H9 (cell line): ENCODE measurements at regions not wholly inside any gene's neighbourhood (a gene's known extent, or its start where the extent isn't known, plus 50 kb on each side); places are given as distances from the start of the nearest gene placed in this dataset.

Source experiments
- DNase-seq: peaks from one replicate; pipeline ENCODE4 v3.0.0-alpha.2; 2017
- H2AFZ ChIP-seq: one replicate; pipeline ENCODE4 v1.6.1; 2013; ENCODE audit warnings: mild to moderate bottlenecking, low read length, control low read depth, moderate library complexity
- H2AK5ac ChIP-seq: 2 replicates; pipeline ENCODE4 v1.6.1; 2013; ENCODE audit warnings: low read length, control low read depth, mixed read lengths; ENCODE audit not compliant: insufficient read length
- H2BK120ac ChIP-seq: one replicate; pipeline ENCODE4 v1.6.1; 2013; ENCODE audit warnings: low read depth, mild to moderate bottlenecking, low read length, control low read depth, inconsistent platforms; ENCODE audit not compliant: poor library complexity, severe bottlenecking
- H2BK12ac ChIP-seq: 2 replicates; pipeline ENCODE4 v1.6.1; 2013; ENCODE audit warnings: low read length, control low read depth, mixed read lengths, low read depth; ENCODE audit not compliant: insufficient read length
- H2BK15ac ChIP-seq: 2 replicates; pipeline ENCODE4 v1.6.1; 2013; ENCODE audit warnings: low read depth, low read length, control low read depth
- H2BK20ac ChIP-seq: one replicate; pipeline ENCODE4 v1.6.1; 2013; ENCODE audit warnings: low read depth, mild to moderate bottlenecking, low read length, control low read depth, inconsistent platforms; ENCODE audit not compliant: poor library complexity, severe bottlenecking
- H2BK5ac ChIP-seq: 2 replicates; pipeline ENCODE4 v1.6.1; 2013; ENCODE audit warnings: low read length, control low read depth, mixed read lengths; ENCODE audit not compliant: insufficient read length
- H3K14ac ChIP-seq: 2 replicates; pipeline ENCODE4 v1.6.1; 2013; ENCODE audit warnings: low read length, control low read depth; ENCODE audit not compliant: insufficient read depth
- H3K18ac ChIP-seq: 2 replicates; pipeline ENCODE4 v1.6.1; 2013; ENCODE audit warnings: low read depth, mild to moderate bottlenecking, mixed read lengths, low read length, control low read depth; ENCODE audit not compliant: insufficient read length
- H3K23ac ChIP-seq: 2 replicates; pipeline ENCODE4 v1.6.1; 2013; ENCODE audit warnings: low read length, control low read depth, mixed read lengths, low read depth; ENCODE audit not compliant: insufficient read length
- H3K23me2 ChIP-seq: 2 replicates; pipeline ENCODE4 v1.6.1; 2013; ENCODE audit warnings: low read depth, mild to moderate bottlenecking, mixed read lengths, low read length, control low read depth; ENCODE audit not compliant: insufficient read length, poor library complexity, severe bottlenecking
- H3K27ac ChIP-seq: 2 replicates; pipeline ENCODE4 v1.5.1; 2013; ENCODE audit warnings: low read length, control low read depth, mixed read lengths, low read depth; ENCODE audit not compliant: insufficient read length
- H3K27me3 ChIP-seq: 2 replicates; pipeline ENCODE4 v1.6.1; 2013; ENCODE audit warnings: low read length, control low read depth, inconsistent platforms; ENCODE audit not compliant: insufficient read depth
- H3K4ac ChIP-seq: 2 replicates; pipeline ENCODE4 v1.6.1; 2013; ENCODE audit warnings: low read depth, mild to moderate bottlenecking, control low read depth, inconsistent platforms, low read length, moderate library complexity
- H3K4me1 ChIP-seq: 2 replicates; pipeline ENCODE4 v1.6.1; 2013; ENCODE audit warnings: low read length, control low read depth, inconsistent platforms; ENCODE audit not compliant: insufficient read depth
- H3K4me2 ChIP-seq: 2 replicates; pipeline ENCODE4 v1.6.1; 2013; ENCODE audit warnings: low read length, control low read depth, mixed read lengths; ENCODE audit not compliant: insufficient read length, insufficient read depth
- H3K56ac ChIP-seq: 2 replicates; pipeline ENCODE4 v1.6.1; 2013; ENCODE audit warnings: low read depth, mild to moderate bottlenecking, mixed read lengths, low read length, control low read depth; ENCODE audit not compliant: insufficient read length
- H3K79me1 ChIP-seq: 2 replicates; pipeline ENCODE4 v1.6.1; 2013; ENCODE audit warnings: low read depth, mild to moderate bottlenecking, moderate library complexity, low read length, control low read depth, inconsistent platforms; ENCODE audit not compliant: insufficient read depth, poor library complexity, severe bottlenecking
- H3K79me2 ChIP-seq: 2 replicates; pipeline ENCODE4 v1.6.1; 2013; ENCODE audit warnings: low read length, control low read depth, inconsistent platforms; ENCODE audit not compliant: insufficient read depth
- H3K9ac ChIP-seq: 2 replicates; pipeline ENCODE4 v1.6.1; 2013; ENCODE audit warnings: low read length, control low read depth, mixed read lengths; ENCODE audit not compliant: insufficient read length; ENCODE audit errors: extremely low read depth
- H3K9me3 ChIP-seq: one replicate; pipeline ENCODE4 v1.6.1; 2013; ENCODE audit warnings: low read depth, low read length, inconsistent platforms; ENCODE audit not compliant: control insufficient read depth
- H3T11ph ChIP-seq: one replicate; pipeline ENCODE4 v1.6.1; 2013; ENCODE audit warnings: mild to moderate bottlenecking, low read length, control low read depth, inconsistent platforms
- H4K20me1 ChIP-seq: one replicate; pipeline ENCODE4 v1.6.1; 2013; ENCODE audit not compliant: control insufficient read depth, insufficient read length, insufficient read depth
- H4K5ac ChIP-seq: 2 replicates; pipeline ENCODE4 v1.6.1; 2013; ENCODE audit warnings: low read depth, mild to moderate bottlenecking, mixed read lengths, low read length, control low read depth; ENCODE audit not compliant: insufficient read length
- H4K8ac ChIP-seq: replicated peaks from 2 replicates; pipeline ENCODE4 v1.6.1; 2013; ENCODE audit warnings: low read length, control low read depth, mixed read lengths, low read depth; ENCODE audit not compliant: insufficient read length
- H4K91ac ChIP-seq: 2 replicates; pipeline ENCODE4 v1.6.1; 2013; ENCODE audit warnings: low read depth, mild to moderate bottlenecking, moderate library complexity, mixed read lengths, low read length, control low read depth; ENCODE audit not compliant: insufficient read length
- H3K27ac Mint-ChIP-seq, 3 experiments: 2 replicates in 2 of 3; 3 replicates in 1 of 3; pipeline ENCODE4 v1.8.0; 2020 to 2021; ENCODE audit warnings: mixed read lengths in 3 of 3, mild to moderate bottlenecking in 1 of 3, moderate library complexity in 1 of 3
- H3K27me3 Mint-ChIP-seq: 2 replicates; pipeline ENCODE4 v1.8.0; 2021; ENCODE audit warnings: low read depth, mild to moderate bottlenecking, moderate library complexity, mixed read lengths
- H3K36me3 Mint-ChIP-seq, 3 experiments: 2 replicates in 2 of 3; 3 replicates in 1 of 3; pipeline ENCODE4 v1.8.0; 2020 to 2021; ENCODE audit warnings: low read depth in 3 of 3, mixed read lengths in 3 of 3; ENCODE audit not compliant: insufficient read depth in 1 of 3
- H3K4me1 Mint-ChIP-seq, 2 experiments: 2 replicates each; pipeline ENCODE4 v1.8.0; 2020; ENCODE audit warnings: mixed read lengths in 2 of 2
- H3K4me3 Mint-ChIP-seq, 2 experiments: 2 replicates in 1 of 2; 3 replicates in 1 of 2; pipeline ENCODE4 v1.8.0; 2020 to 2021; ENCODE audit warnings: mild to moderate bottlenecking in 2 of 2, mixed read lengths in 2 of 2, moderate library complexity in 1 of 2
- H3K9me3 Mint-ChIP-seq, 2 experiments: 2 replicates in 1 of 2; 3 replicates in 1 of 2; pipeline ENCODE4 v1.8.0; 2020; ENCODE audit warnings: mild to moderate bottlenecking in 2 of 2, mixed read lengths in 2 of 2, moderate library complexity in 1 of 2
- WGBS: extraction: QIAGEN DNeasy Blood & Tissue Kit; methylation state at CpG from one replicate; pipeline ENCODE4 v1.1.7; 2013; ENCODE audit warnings: missing lambda C conversion rate, low lambda C conversion rate, mixed read lengths; ENCODE audit not compliant: insufficient read length; ENCODE audit errors: extremely low coverage; 5-methylcytosine and 5-hydroxymethylcytosine counted together
- TF ChIP-seq, protein P1 (sequence below): fragments of 200-600 bp; sonication (generic); conservative IDR thresholded peaks from 3 replicates; pipeline ENCODE4 v1.8.0; 2021; ENCODE audit warnings: antibody characterized with exemption, mild to moderate bottlenecking

- H3K9ac ChIP-seq, result no peak overlapping the region
- H3K27ac Mint-ChIP-seq, result no peak overlapping the region
- H3K14ac ChIP-seq, result no peak overlapping the region
- 100% methylated on average over 2 of the region's 5 CpGs for WGBS
- no peaks in the 10 kb centered on the region for H3K23me2 ChIP-seq
- H4K5ac ChIP-seq, result no peak overlapping the region
- no peak overlapping the region for H2BK120ac ChIP-seq
- no peak for DNase-seq
- H2BK5ac ChIP-seq, result no peak overlapping the region
- H3K23ac ChIP-seq, result no peak overlapping the region
- H2BK12ac ChIP-seq, result no peak overlapping the region
- no peak overlapping the region for H3K18ac ChIP-seq
- H3K9me3 ChIP-seq, result peaks cover 8% of the 10 kb centered on the region
- peaks cover 37 to 42% of the 10 kb centered on the region in 2 experiments for H3K9me3 Mint-ChIP-seq
- no peaks in the 10 kb centered on the region for H3K4me1 Mint-ChIP-seq
- no peaks in the 10 kb centered on the region; a peak in 1 of 7 replicates for H3K36me3 Mint-ChIP-seq
- H4K91ac ChIP-seq, result no peak overlapping the region
- no peak overlapping the region for H3K4me3 Mint-ChIP-seq
- H2AFZ ChIP-seq, result no peak overlapping the region
- no peaks in the 10 kb centered on the region for H3K27me3 ChIP-seq
- H3K4me2 ChIP-seq, result no peak overlapping the region
- no peaks in the 10 kb centered on the region for H4K20me1 ChIP-seq
- H3K79me2 ChIP-seq, result no peaks in the 10 kb centered on the region
- H3K27me3 Mint-ChIP-seq, result no peaks in the 10 kb centered on the region
- no peak overlapping the region for H4K8ac ChIP-seq
- no peak overlapping the region for H3T11ph ChIP-seq
- H2BK15ac ChIP-seq, result no peak overlapping the region
- no peaks in the 10 kb centered on the region for H3K79me1 ChIP-seq
- no peaks in the 10 kb centered on the region for H3K4me1 ChIP-seq
- no peak overlapping the region for H3K56ac ChIP-seq
- H2AK5ac ChIP-seq, result no peak overlapping the region
- no peak overlapping the region for H2BK20ac ChIP-seq
- TF ChIP-seq, protein P1, sequence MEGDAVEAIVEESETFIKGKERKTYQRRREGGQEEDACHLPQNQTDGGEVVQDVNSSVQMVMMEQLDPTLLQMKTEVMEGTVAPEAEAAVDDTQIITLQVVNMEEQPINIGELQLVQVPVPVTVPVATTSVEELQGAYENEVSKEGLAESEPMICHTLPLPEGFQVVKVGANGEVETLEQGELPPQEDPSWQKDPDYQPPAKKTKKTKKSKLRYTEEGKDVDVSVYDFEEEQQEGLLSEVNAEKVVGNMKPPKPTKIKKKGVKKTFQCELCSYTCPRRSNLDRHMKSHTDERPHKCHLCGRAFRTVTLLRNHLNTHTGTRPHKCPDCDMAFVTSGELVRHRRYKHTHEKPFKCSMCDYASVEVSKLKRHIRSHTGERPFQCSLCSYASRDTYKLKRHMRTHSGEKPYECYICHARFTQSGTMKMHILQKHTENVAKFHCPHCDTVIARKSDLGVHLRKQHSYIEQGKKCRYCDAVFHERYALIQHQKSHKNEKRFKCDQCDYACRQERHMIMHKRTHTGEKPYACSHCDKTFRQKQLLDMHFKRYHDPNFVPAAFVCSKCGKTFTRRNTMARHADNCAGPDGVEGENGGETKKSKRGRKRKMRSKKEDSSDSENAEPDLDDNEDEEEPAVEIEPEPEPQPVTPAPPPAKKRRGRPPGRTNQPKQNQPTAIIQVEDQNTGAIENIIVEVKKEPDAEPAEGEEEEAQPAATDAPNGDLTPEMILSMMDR, result no peak
- no peak overlapping the region for H3K4ac ChIP-seq
- no peak overlapping the region for H3K27ac ChIP-seq
These were observed 112.0 kb upstream of the MAGEB18 start for GRCh38 chrX:26026179-26026578.
